Skeletal muscle tissue (tissue), 3 donors: ENCODE measurements at regions not wholly inside any gene's neighbourhood (a gene's known extent, or its start where the extent isn't known, plus 50 kb on each side); places are given as distances from the start of the nearest gene placed in this dataset.

Source experiments
- H3K27ac ChIP-seq: one replicate; pipeline ENCODE4 v1.7.0; 2013; ENCODE audit warnings: mild to moderate bottlenecking, low read depth, low read length, inconsistent platforms
- H3K27me3 ChIP-seq, 3 donors: one replicate each; pipeline ENCODE4 v1.7.0; 2013; ENCODE audit warnings: low read length in 3 of 3; ENCODE audit not compliant: control insufficient read depth in 3 of 3, insufficient read depth in 3 of 3
- H3K36me3 ChIP-seq, 3 donors: one replicate each; pipeline ENCODE4 v1.7.0; 2013; ENCODE audit warnings: low read length in 3 of 3; ENCODE audit not compliant: control insufficient read depth in 3 of 3, insufficient read depth in 3 of 3
- H3K4me1 ChIP-seq, 3 donors: one replicate each; pipeline ENCODE4 v1.7.0; 2013; ENCODE audit warnings: low read length in 3 of 3, mild to moderate bottlenecking in 3 of 3; ENCODE audit not compliant: control insufficient read depth in 3 of 3, insufficient read depth in 3 of 3
- H3K4me3 ChIP-seq, 3 donors: one replicate each; pipeline ENCODE4 v1.7.0; 2013; ENCODE audit warnings: low read length in 3 of 3
- H3K9ac ChIP-seq, 3 donors: one replicate each; pipeline ENCODE4 v1.7.0; 2013; ENCODE audit warnings: low read length in 3 of 3, mild to moderate bottlenecking in 3 of 3, moderate library complexity in 2 of 3, low read depth in 1 of 3
- H3K9me3 ChIP-seq, 3 donors: one replicate each; pipeline ENCODE4 v1.7.0; 2013; ENCODE audit warnings: low read length in 3 of 3; ENCODE audit not compliant: control insufficient read depth in 3 of 3
- donor health status: Osteomylitis.

DNA sequence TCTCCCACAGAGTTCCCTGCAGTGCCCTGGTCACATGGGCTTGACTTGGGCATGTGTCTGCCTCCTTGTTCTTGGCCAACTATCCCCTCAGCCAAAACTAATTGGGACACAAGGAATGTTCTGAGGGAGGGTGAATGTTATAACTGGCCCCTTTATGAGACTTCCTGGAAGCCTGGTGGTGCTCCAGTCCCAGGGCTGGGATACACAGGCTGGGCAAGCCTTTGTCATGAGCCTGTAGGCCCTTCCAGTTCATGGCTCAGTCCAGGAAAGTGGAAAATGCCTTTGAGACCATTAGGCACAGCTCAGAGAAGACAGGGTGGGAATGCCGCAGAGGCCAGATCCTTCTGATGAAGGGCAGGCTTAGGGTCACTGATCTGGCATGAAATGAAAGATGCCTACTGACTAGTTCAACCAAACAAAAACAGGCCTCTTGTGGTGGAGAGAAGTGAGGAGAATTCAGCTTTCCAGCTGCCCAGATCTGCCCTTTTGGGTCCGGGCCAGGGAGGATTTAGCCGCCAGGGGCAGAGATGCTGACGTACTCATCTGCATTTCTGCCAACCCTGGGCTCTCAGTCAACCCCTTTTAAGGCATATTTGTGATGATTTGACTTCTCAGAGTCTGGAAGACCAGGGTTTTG is 961.5 kb downstream of the KCNMA1 start:
- H3K27me3 ChIP-seq: no peaks in the 10 kb centered on the region
- H3K36me3 ChIP-seq: no peaks in the 10 kb centered on the region
- H3K9me3 ChIP-seq: no peaks in the 10 kb centered on the region
- no peak overlapping the region for H3K9ac ChIP-seq
- H3K4me3 ChIP-seq: no peak overlapping the region
- peak overlapping the region; percentile 43 for H3K27ac ChIP-seq
- no peaks in the 10 kb centered on the region for H3K4me1 ChIP-seq

DNA sequence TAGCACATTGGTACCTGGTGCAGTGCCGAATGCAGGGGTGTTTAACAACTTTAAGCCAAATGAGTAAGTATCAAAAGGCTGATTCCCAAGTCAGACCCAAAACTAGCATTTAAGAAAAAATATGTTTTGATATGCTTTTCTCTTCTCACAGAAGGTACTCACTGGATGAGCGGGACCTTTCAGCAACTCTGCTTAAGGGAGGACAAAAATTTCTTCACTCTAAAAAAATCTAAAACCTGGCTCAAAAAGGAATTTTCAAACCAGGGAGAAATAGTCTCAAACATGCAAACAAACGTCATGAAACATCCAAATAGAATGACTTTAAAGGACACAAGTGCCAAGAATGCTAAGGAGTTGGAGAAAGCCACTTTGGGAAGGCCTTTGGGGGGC is 962.1 kb downstream of the KCNMA1 start:
- no peak overlapping the region for H3K9ac ChIP-seq
- no peak overlapping the region for H3K4me3 ChIP-seq
- no peaks in the 10 kb centered on the region for H3K9me3 ChIP-seq
- no peak overlapping the region for H3K27ac ChIP-seq
- no peaks in the 10 kb centered on the region for H3K27me3 ChIP-seq
- no peaks in the 10 kb centered on the region for H3K36me3 ChIP-seq
- H3K4me1 ChIP-seq: no peaks in the 10 kb centered on the region

DNA sequence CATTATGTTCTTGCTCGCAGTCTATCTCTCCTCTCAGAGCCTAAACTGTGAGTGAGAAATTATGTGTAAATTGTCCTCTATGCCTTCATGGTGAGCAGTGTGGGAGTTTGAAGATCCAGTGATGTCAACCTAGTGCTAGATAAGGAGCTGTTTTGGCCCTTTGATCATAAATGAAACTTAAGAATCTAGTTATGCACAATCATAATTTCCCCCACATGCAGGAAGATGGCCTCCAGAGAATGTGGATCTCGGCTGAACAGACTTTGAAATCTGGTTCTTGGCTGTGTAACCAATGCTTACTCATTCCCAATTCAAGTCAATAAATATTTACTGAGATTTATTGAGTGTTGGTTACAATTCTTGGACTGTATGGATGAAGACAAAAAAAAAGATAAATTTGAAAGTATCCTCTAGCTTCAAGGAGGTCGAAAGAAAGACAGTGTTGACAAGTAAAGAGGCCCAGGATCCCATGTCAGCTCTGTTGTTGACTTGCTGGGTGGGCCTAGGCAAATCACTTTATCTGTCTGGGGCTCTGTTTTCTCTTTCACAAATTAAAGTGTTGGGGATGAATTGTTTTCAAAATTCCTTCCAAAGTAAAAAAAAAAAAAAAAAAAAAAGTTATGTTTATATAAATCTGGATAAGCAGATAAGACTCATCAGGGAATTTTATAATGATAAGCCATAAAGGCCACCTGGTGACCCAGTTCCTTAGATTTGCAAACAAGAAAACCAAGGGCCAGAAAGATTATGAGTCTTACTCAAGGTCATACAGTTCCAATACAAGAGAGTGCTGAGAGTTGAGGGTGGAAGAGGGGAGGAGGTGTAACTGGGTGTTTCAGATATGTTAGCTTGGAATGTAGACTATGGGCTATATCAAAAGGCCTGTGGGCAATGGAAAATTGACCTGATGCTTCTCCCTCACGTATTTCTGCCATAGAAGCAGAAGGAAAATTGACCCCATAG is 969.9 kb downstream of the KCNMA1 start:
- H3K9ac ChIP-seq: no peak overlapping the region
- H3K36me3 ChIP-seq: no peaks in the 10 kb centered on the region
- no peaks in the 10 kb centered on the region for H3K27me3 ChIP-seq
- H3K27ac ChIP-seq: no peak overlapping the region
- H3K4me1 ChIP-seq: no peaks in the 10 kb centered on the region
- H3K9me3 ChIP-seq: no peaks in the 10 kb centered on the region
- H3K4me3 ChIP-seq: no peak overlapping the region

DNA sequence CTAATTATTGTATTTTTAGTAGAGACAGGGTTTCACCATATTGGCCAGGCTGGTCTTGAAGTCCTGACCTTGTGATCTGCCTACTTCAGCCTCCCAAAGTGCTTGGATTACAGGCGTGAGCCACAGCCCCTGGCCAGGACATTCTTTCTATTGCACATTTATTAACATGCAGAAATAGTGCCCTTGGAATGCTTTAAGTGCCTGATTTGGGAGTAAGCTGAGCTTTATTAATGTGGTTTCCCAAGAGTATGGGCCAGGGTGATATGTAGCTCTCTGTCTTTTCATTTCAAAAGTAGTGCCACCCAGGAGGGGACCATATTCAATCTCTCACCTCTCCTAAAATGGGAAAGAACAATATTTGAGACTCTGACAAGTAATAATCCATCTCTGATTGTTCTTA is 970.7 kb downstream of the KCNMA1 start:
- Histone ChIP-seq H3K27me3 (no peaks in the 10 kb centered on the region), H3K27ac (no peak overlapping the region), H3K9me3 (no peaks in the 10 kb centered on the region), H3K4me1 (no peaks in the 10 kb centered on the region), H3K9ac (no peak overlapping the region), H3K4me3 (no peak overlapping the region), H3K36me3 (no peaks in the 10 kb centered on the region)

DNA sequence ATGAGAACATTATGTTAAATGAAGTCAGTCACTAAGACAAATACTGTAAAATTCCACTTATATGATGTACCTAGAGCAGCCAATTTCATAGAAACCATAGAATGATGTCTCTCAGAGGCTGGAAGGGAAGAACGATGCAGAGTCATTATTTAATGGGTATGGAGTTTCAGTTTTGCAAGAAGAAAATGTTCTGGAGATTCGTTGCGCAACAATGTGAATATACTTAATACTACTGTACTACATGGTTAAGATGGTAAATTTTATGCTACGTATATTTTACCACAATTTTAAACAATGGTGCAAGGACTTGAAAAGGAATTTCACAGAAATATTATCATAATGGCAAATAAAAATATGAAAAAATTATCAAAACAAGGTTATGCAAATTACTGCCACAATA is 972.6 kb downstream of the KCNMA1 start:
- Histone ChIP-seq H3K27me3 (no peaks in the 10 kb centered on the region), H3K9me3 (no peaks in the 10 kb centered on the region), H3K4me3 (no peak overlapping the region), H3K9ac (no peak overlapping the region), H3K4me1 (no peaks in the 10 kb centered on the region), H3K27ac (no peak overlapping the region), H3K36me3 (no peaks in the 10 kb centered on the region)

DNA sequence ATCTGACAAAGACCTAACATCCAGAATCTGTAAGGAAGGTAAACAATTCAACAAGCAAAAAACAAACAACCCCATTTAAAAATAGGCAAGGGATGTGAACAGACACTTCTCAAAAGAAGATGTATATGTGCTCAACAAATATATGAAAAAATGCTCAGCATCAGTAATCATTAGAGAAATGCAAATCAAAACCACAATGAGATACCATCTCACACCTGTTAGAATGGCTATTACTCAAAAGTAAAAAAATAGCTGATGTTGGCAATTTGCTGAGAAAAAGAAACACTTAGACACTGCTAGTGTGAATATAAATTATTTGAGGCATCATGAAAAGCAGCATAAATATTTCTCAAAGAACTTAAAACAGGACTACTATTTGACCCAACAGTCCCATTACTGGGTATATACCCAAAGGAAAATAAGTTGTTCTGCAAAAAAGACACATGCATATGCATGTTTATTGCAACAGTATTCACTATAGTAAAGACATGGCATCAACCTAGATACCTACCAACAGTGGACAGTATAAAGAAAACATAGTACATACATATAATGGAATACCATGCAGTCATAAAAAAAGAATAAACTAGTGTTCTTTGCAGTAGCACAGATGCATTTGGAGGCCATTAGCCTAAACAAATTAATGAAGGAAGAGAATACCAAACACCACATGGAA is 980.1 kb downstream of the KCNMA1 start:
- H3K9ac ChIP-seq: no peak overlapping the region
- H3K9me3 ChIP-seq: peaks cover 0 to 2% (median 0%) of the 10 kb centered on the region in 3 donors
- no peak overlapping the region for H3K27ac ChIP-seq
- no peaks in the 10 kb centered on the region for H3K27me3 ChIP-seq
- H3K4me1 ChIP-seq: no peaks in the 10 kb centered on the region
- no peaks in the 10 kb centered on the region for H3K36me3 ChIP-seq
- no peak overlapping the region for H3K4me3 ChIP-seq

DNA sequence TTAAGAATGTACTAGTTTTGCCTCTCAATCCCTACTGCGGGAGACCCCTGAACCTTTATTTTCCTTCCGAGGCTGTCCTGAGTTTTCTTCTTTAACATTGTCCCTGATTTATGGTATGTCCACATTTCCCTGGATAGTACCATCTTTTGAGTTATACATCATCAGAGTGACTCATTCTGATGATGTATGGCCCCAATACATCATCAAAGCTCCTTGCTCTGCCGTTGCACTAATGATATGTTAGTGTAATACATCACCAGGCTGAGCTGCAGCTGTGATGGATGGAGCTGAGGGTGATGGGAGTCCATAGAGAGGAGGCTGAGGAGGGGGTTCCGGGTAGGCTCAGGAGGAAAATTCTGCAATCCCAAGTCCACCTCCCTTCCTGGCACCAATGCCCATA is 986.5 kb downstream of the KCNMA1 start:
- Histone ChIP-seq H3K27me3 (no peaks in the 10 kb centered on the region), H3K9ac (no peak overlapping the region), H3K4me1 (no peaks in the 10 kb centered on the region), H3K36me3 (no peaks in the 10 kb centered on the region), H3K4me3 (no peak overlapping the region), H3K9me3 (peaks cover 0 to 2% (median 0%) of the 10 kb centered on the region in 3 donors), H3K27ac (no peak overlapping the region)

DNA sequence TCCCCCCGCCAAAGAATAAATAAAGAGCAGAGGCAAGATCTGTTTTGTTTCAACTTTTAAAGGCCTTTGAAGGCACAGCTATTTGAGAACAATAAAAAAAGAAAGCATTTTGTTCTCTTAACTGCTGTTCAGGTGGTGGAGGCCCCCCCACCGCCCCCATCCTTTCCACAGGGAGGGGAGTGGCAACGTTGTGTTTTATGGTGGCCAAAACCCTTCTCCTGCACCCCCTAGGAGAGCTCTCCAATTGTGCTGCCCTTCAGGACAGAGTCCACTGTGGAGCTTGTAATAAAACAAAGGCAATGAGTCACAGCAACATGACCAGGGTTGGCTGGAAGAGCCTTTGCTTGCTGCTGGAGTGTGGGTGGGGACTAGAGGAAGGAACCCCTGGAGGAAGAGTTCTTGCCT is 987.9 kb downstream of the KCNMA1 start:
- no peaks in the 10 kb centered on the region for H3K4me1 ChIP-seq
- H3K27me3 ChIP-seq: no peaks in the 10 kb centered on the region
- no peaks in the 10 kb centered on the region for H3K36me3 ChIP-seq
- H3K9ac ChIP-seq: no peak overlapping the region
- H3K9me3 ChIP-seq: no peaks in the 10 kb centered on the region
- no peak overlapping the region for H3K4me3 ChIP-seq
- no peak overlapping the region for H3K27ac ChIP-seq

DNA sequence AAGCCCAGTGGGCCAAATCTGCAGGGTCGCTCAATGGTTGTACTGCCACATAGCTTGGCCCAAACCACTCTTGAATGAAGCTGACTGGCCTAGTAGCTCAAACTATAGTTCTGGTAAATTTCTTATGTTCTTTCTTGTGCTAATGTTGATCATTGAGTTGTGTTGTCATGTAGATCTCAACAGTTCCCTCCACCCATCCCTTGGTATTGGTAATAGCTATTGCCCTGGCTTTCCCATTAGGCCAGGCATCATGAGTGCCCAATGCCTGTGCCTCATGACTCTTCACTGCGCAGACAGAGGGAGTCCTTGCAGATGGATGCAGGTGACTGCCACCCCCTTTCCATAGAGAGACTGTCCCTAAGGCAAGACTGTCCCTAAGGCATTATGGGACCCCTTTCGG is 988.4 kb downstream of the KCNMA1 start:
- H3K9me3 ChIP-seq: no peaks in the 10 kb centered on the region

DNA sequence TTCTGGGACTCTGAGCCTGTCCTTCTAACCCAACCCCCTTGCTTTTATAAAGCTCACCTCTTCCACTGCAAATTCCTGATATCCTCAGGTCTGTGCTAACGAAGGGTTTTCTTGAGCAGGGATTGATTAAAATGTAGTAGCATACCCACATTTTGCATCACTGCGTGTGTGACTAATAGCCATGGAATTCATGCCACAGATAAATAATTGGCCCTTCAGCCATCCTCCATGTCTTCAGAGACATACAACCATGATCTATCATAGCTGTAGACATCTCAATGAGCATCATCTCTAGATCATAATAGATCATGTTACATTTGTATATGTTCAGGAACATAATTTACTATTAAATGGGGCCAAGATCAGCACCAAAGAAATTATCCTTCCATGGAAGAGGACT is 990.3 kb downstream of the KCNMA1 start:
- Histone ChIP-seq H3K4me3 (no peak overlapping the region), H3K27ac (no peak overlapping the region), H3K4me1 (peaks cover 0 to 4% (median 0%) of the 10 kb centered on the region in 3 donors)

More for the DNA sequence above, 988.4 kb downstream of the KCNMA1 start:
- Histone ChIP-seq H3K4me3 (no peak overlapping the region), H3K27me3 (no peaks in the 10 kb centered on the region), H3K27ac (no peak overlapping the region), H3K36me3 (no peaks in the 10 kb centered on the region), H3K9ac (no peak overlapping the region), H3K4me1 (peaks cover 0 to 1% (median 0%) of the 10 kb centered on the region in 3 donors)

More for the DNA sequence above, 990.3 kb downstream of the KCNMA1 start:
- H3K27me3 ChIP-seq: no peaks in the 10 kb centered on the region
- no peaks in the 10 kb centered on the region for H3K36me3 ChIP-seq
- no peak overlapping the region for H3K9ac ChIP-seq
- no peaks in the 10 kb centered on the region for H3K9me3 ChIP-seq
